ENCODE measurements at regions not wholly inside any gene's neighbourhood (a gene's known extent, or its start where the extent isn't known, plus 50 kb on each side); places are given as distances from the start of the nearest gene placed in this dataset.

- TF ChIP-seq CTCF (IDR thresholded peaks at IDR 0.05), result no peak
- no peak for TF ChIP-seq EZH2 (IDR thresholded peaks at IDR 0.05; ENCODE audit: borderline replicate concordance, insufficient read depth, low read depth, low read length, poor library complexity, severe bottlenecking)
These were observed 130.0 kb upstream of the ARG1 start for GRCh38 chr6:131443014-131443413.

All from B cell (primary cell).